Stomach (tissue), 8 donors: ENCODE measurements at regions not wholly inside any gene's neighbourhood (a gene's known extent, or its start where the extent isn't known, plus 50 kb on each side); places are given as distances from the start of the nearest gene placed in this dataset.

Source experiments
- DNase-seq, 2 donors: peaks; one replicate each; pipeline versions ENCODE4 v3.0.0 to v3.0.0-alpha.2; 2013 to 2019
- H3K27ac ChIP-seq, 5 donors: fragments of 200-600 bp in 4 of 5; sonication (generic) in 4 of 5; one replicate each; pipeline ENCODE4 v1.5.1; 2013 to 2019; ENCODE audit warnings: mild to moderate bottlenecking in 1 of 5, moderate library complexity in 1 of 5
- H3K27me3 ChIP-seq, 3 donors: fragments of 200-600 bp; sonication (generic); one replicate each; pipeline ENCODE4 v1.5.1; 2017 to 2019; ENCODE audit warnings: mixed run types in 1 of 3
- H3K36me3 ChIP-seq, 4 donors: fragments of 200-600 bp; sonication (generic); 1 replicate in 3 of 4; 2 replicates in 1 of 4; pipeline ENCODE4 v1.5.1; 2016 to 2019
- H3K4me1 ChIP-seq, 4 donors: fragments of 200-600 bp; sonication (generic); one replicate each; pipeline ENCODE4 v1.5.1; 2016 to 2019
- H3K4me3 ChIP-seq, 4 donors: fragments of 200-600 bp; sonication (generic) in 3 of 4; one replicate each; pipeline ENCODE4 v1.5.1; 2016 to 2019; ENCODE audit warnings: mild to moderate bottlenecking in 1 of 4
- H3K9me3 ChIP-seq, 4 donors: fragments of 200-600 bp; sonication (generic); one replicate each; pipeline ENCODE4 v1.5.1; 2016 to 2019
- EP300 ChIP-seq: sonication (generic); formaldehyde crosslinking; IDR thresholded peaks from one replicate; pipeline ENCODE4 v1.6.1; 2017; ENCODE audit warnings: antibody characterized with exemption
- POLR2A ChIP-seq, 4 donors: fragments of 450-650 bp; IDR thresholded peaks; one replicate each; pipeline ENCODE4 v1.6.1; 2016; ENCODE audit warnings: antibody characterized with exemption in 4 of 4, control low read depth in 2 of 4, mild to moderate bottlenecking in 1 of 4, moderate library complexity in 1 of 4
- POLR2AphosphoS5 ChIP-seq, 3 donors: sonication (generic); formaldehyde crosslinking; IDR thresholded peaks; one replicate each; pipeline ENCODE4 v1.6.1; 2016; ENCODE audit warnings: antibody characterized with exemption in 3 of 3
- WGBS, 5 donors: extraction: QIAGEN DNeasy Blood & Tissue Kit in 3 of 5; methylation state at CpG; one replicate each; pipeline versions ENCODE4 v1.1.5 to v1.1.7; 2013 to 2018; 5-methylcytosine and 5-hydroxymethylcytosine counted together
- intact Hi-C: fragments of 100-400 bp; cut with DNase I; formaldehyde crosslinking; loops from one replicate; pipeline ENCODE4 v1.15.1; 2023; ENCODE audit warnings: low total_unique reads
- TF ChIP-seq, protein P1 (sequence below), 7 experiments: fragments of 450-650 bp in 4 of 7; fragments of 200-600 bp in 3 of 7; sonication (generic) in 3 of 7; IDR thresholded peaks; one replicate each; pipeline ENCODE4 v1.5.1; 2016 to 2019; ENCODE audit warnings: antibody characterized with exemption in 7 of 7, control low read depth in 2 of 7, mild to moderate bottlenecking in 1 of 7
- donor health status: healthy with polysubstance abuse.
- donor health status: Bipolar disorder and iron deficiency.
- donor health status: healthy.

DNA sequence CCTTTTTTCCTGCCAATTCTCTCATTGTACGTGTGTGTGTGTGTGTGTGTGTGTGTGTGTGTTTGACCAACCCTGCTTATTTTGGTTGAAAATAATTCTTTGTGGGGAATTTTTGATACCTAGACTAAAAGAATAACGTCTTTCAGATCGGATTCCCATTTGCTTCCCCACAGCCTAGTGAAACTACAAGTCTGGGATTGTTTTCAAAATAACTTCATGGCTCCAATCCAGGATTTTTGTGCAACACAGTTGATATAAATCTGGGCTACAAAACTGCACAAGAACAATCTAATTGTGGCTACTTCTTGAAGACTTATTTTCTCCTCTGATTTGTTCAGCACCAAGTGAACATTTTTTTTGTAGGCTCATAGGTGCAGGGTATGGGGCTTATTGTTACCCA lies 332.8 kb upstream of the MIR17HG start:
- WGBS, 5 donors, result 45 to 64% (median 48%) methylated on average over 3 of the region's 3 CpGs
- DNase-seq, result peak in 1 of 2 donors; percentile 30

DNA sequence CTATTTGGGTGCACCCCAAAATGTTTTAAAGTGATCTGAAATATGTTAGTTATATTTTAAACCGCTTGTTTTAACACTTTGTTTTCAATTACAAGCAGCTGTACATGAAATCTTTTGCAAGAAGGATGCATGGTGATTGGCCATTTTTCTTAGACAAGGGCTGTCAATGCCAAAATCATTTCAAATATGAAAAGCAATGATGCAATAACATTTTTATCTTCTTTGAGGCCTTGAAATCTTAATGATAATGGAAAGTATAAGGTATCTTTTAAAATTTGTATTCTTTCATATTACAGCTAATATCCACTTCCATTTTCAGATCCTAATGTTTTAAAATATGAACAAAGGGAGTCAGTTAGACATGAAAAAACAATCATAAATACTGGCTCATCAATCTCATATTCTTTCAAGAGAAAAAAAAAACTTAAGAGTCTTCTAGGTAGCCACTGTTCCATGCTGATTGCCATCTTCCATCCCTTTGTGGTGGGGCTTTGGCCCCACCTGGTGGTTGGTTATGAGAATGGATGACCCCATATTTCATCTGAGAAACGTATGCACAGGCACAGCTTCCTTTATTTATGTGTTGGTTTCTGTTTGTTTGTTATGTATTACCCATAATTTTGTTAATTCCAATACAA lies 330.3 kb upstream of the MIR17HG start:
- Histone ChIP-seq H3K36me3 (no peaks in the 10 kb centered on the region), H3K4me3 (no peak overlapping the region), H3K27ac (no peak overlapping the region), H3K27me3 (no peaks in the 10 kb centered on the region), H3K9me3 (no peaks in the 10 kb centered on the region), H3K4me1 (peaks cover 0 to 11% (median 0%) of the 10 kb centered on the region in 4 donors)
- 41 to 48% (median 44%) methylated on average over 2 of the region's 2 CpGs for WGBS, 5 donors
- intact Hi-C loops, result no loop called here
- peak; percentile 28 to 57 for DNase-seq
- no peak for TF ChIP-seq POLR2A (IDR thresholded peaks at IDR 0.05)
- TF ChIP-seq, protein P1, sequence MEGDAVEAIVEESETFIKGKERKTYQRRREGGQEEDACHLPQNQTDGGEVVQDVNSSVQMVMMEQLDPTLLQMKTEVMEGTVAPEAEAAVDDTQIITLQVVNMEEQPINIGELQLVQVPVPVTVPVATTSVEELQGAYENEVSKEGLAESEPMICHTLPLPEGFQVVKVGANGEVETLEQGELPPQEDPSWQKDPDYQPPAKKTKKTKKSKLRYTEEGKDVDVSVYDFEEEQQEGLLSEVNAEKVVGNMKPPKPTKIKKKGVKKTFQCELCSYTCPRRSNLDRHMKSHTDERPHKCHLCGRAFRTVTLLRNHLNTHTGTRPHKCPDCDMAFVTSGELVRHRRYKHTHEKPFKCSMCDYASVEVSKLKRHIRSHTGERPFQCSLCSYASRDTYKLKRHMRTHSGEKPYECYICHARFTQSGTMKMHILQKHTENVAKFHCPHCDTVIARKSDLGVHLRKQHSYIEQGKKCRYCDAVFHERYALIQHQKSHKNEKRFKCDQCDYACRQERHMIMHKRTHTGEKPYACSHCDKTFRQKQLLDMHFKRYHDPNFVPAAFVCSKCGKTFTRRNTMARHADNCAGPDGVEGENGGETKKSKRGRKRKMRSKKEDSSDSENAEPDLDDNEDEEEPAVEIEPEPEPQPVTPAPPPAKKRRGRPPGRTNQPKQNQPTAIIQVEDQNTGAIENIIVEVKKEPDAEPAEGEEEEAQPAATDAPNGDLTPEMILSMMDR (IDR thresholded peaks at IDR 0.05), result peak in 4 of 7 experiments; percentile 33 to 62 (median 46)

More for the DNA sequence above, 332.8 kb upstream of the MIR17HG start:
- TF ChIP-seq POLR2AphosphoS5 (IDR thresholded peaks at IDR 0.05) (no peak), EP300 (no peak), POLR2A (IDR thresholded peaks at IDR 0.05) (no peak)
- TF ChIP-seq, protein P1 (IDR thresholded peaks at IDR 0.05), result no peak
- H3K9me3 ChIP-seq, result no peaks in the 10 kb centered on the region
- intact Hi-C loops, result no loop called here
- no peak overlapping the region for H3K27ac ChIP-seq
- H3K4me1 ChIP-seq, result peaks cover 0 to 6% (median 0%) of the 10 kb centered on the region in 4 donors
- no peaks in the 10 kb centered on the region for H3K27me3 ChIP-seq
- H3K4me3 ChIP-seq, result no peak overlapping the region
- no peaks in the 10 kb centered on the region for H3K36me3 ChIP-seq

DNA sequence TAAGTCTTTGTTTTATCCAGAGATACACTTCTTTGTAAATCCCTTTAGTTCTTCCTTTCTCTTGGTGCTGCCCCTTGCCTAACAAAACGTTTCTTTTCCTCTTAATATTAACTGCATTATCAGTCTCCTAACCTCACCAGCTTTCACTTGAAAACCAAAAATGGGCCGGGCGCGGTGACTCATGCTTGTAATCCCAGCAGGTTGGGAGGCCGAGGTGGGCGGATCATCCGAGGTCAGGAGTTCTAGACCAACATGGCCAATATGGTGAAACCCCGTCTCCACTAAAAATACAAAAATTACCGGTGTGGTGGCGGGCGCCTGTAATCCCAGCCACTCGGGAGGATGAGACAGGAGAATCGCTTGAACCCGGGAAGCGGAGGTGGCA lies 329.8 kb upstream of the MIR17HG start:
- Histone ChIP-seq H3K27ac (no peak overlapping the region), H3K9me3 (no peaks in the 10 kb centered on the region), H3K4me3 (no peak overlapping the region), H3K27me3 (no peaks in the 10 kb centered on the region), H3K36me3 (no peaks in the 10 kb centered on the region), H3K4me1 (peaks cover 0 to 11% (median 0%) of the 10 kb centered on the region in 4 donors)
- intact Hi-C loops, result no loop called here
- DNase-seq, result no peak
- TF ChIP-seq EP300, result no peak
- TF ChIP-seq POLR2A (IDR thresholded peaks at IDR 0.05), result no peak
- TF ChIP-seq POLR2AphosphoS5 (IDR thresholded peaks at IDR 0.05), result no peak
- TF ChIP-seq, protein P1 (IDR thresholded peaks at IDR 0.05), result no peak
- WGBS, 5 donors, result 61 to 69% (median 65%) methylated on average over 15 of the region's 15 CpGs

DNA sequence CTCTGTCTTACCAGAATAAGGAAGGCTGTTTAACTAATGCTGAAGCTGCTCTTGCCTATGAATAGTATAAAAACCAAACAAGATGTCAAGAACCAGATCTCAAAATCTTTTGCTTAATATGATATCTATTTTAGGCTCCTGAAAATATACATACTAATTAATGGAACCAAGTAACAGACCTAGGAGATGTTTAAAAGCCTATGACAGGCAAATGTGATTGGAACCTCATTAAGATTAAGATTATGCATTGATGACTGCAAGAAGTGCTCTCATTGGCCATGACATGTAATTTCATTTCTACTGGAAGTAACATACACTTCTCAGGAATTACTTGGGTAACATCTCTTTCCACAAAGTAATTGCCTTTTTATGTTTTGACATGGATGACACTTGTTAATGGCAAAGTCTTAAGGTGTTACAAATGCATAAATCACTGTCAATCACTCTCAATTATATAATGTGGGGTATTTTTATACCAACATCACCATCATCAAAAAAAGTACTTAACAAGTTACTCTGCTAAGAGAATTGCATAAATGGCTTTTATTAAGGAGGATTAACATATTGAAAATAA lies 326.9 kb upstream of the MIR17HG start:
- intact Hi-C loops, result no loop called here
- Histone ChIP-seq H3K4me3 (no peak overlapping the region), H3K27ac (no peak overlapping the region), H3K9me3 (no peaks in the 10 kb centered on the region), H3K4me1 (peaks cover 0 to 11% (median 0%) of the 10 kb centered on the region in 4 donors), H3K27me3 (no peaks in the 10 kb centered on the region), H3K36me3 (no peaks in the 10 kb centered on the region)
- TF ChIP-seq EP300 (no peak), POLR2A (IDR thresholded peaks at IDR 0.05) (no peak), POLR2AphosphoS5 (IDR thresholded peaks at IDR 0.05) (no peak)
- TF ChIP-seq, protein P1 (IDR thresholded peaks at IDR 0.05), result no peak
- no peak for DNase-seq
